Glutamatergic neuron (in vitro differentiated cells): ENCODE measurements at regions not wholly inside any gene's neighbourhood (a gene's known extent, or its start where the extent isn't known, plus 50 kb on each side); places are given as distances from the start of the nearest gene placed in this dataset.

Source experiments
- DNase-seq: peaks from one replicate; pipeline ENCODE4 v3.0.0; 2022
- H3K27ac Mint-ChIP-seq: one replicate; pipeline ENCODE4 v1.8.0; 2020; ENCODE audit warnings: mild to moderate bottlenecking, mixed read lengths, inconsistent platforms; ENCODE audit not compliant: unreplicated experiment
- H3K27me3 Mint-ChIP-seq: one replicate; pipeline ENCODE4 v1.8.0; 2020; ENCODE audit warnings: mild to moderate bottlenecking, moderate library complexity, mixed read lengths, inconsistent platforms; ENCODE audit not compliant: unreplicated experiment
- H3K36me3 Mint-ChIP-seq: one replicate; pipeline ENCODE4 v1.8.0; 2020; ENCODE audit warnings: mild to moderate bottlenecking, mixed read lengths, inconsistent platforms; ENCODE audit not compliant: unreplicated experiment
- H3K4me1 Mint-ChIP-seq: one replicate; pipeline ENCODE4 v1.8.0; 2020; ENCODE audit warnings: mild to moderate bottlenecking, low read depth, mixed read lengths, inconsistent platforms; ENCODE audit not compliant: unreplicated experiment
- H3K4me3 Mint-ChIP-seq: one replicate; pipeline ENCODE4 v1.8.0; 2020; ENCODE audit warnings: mild to moderate bottlenecking, mixed read lengths, inconsistent platforms; ENCODE audit not compliant: unreplicated experiment
- H3K9me3 Mint-ChIP-seq: one replicate; pipeline ENCODE4 v1.8.0; 2020; ENCODE audit warnings: mild to moderate bottlenecking, moderate library complexity, mixed read lengths, inconsistent platforms; ENCODE audit not compliant: unreplicated experiment
- CTCF ChIP-seq: fragments of 200-600 bp; sonication (generic); IDR thresholded peaks from one replicate; pipeline ENCODE4 v1.5.0; 2021; ENCODE audit not compliant: partially characterized antibody, unreplicated experiment

GRCh38 chr13:30093236-30093635, 214.1 kb downstream of the KATNAL1 start:
- Mint-ChIP-seq H3K36me3 (no peaks in the 10 kb centered on the region), H3K4me3 (no peak overlapping the region), H3K27ac (no peak overlapping the region), H3K4me1 (peaks cover 4% of the 10 kb centered on the region), H3K9me3 (peaks cover 3% of the 10 kb centered on the region), H3K27me3 (peaks cover 1% of the 10 kb centered on the region)
- DNase-seq = no peak
- TF ChIP-seq CTCF = no peak

GRCh38 chr13:30091691-30092090, 215.7 kb downstream of the KATNAL1 start:
- H3K27me3 Mint-ChIP-seq = peaks cover 2% of the 10 kb centered on the region
- no peak for DNase-seq
- peaks cover 5% of the 10 kb centered on the region for H3K4me1 Mint-ChIP-seq
- TF ChIP-seq CTCF = no peak
- H3K9me3 Mint-ChIP-seq = peaks cover 4% of the 10 kb centered on the region
- no peak overlapping the region for H3K4me3 Mint-ChIP-seq
- H3K36me3 Mint-ChIP-seq = no peaks in the 10 kb centered on the region
- no peak overlapping the region for H3K27ac Mint-ChIP-seq

GRCh38 chr13:30091035-30091434, 216.3 kb downstream of the KATNAL1 start:
- Mint-ChIP-seq H3K9me3 (peaks cover 5% of the 10 kb centered on the region), H3K27me3 (peaks cover 2% of the 10 kb centered on the region), H3K36me3 (peaks cover 4% of the 10 kb centered on the region), H3K4me3 (no peak overlapping the region), H3K27ac (no peak overlapping the region), H3K4me1 (peaks cover 5% of the 10 kb centered on the region)
- no peak for DNase-seq
- no peak for TF ChIP-seq CTCF

- TF ChIP-seq CTCF = no peak
- peaks cover 17% of the 10 kb centered on the region for H3K36me3 Mint-ChIP-seq
- peaks cover 5% of the 10 kb centered on the region for H3K4me1 Mint-ChIP-seq
Observed at GRCh38 chr13:30088312-30088855, 219.0 kb downstream of the KATNAL1 start.

GRCh38 chr13:30085087-30085486, 222.3 kb downstream of the KATNAL1 start:
- DNase-seq = no peak
- Mint-ChIP-seq H3K4me3 (no peak overlapping the region), H3K27me3 (peaks cover 4% of the 10 kb centered on the region), H3K27ac (no peak overlapping the region), H3K36me3 (peaks cover 18% of the 10 kb centered on the region), H3K4me1 (peaks cover 5% of the 10 kb centered on the region), H3K9me3 (peaks cover 10% of the 10 kb centered on the region)
- TF ChIP-seq CTCF = no peak

More at GRCh38 chr13:30088312-30088855, 219.0 kb downstream of the KATNAL1 start:
- Mint-ChIP-seq H3K4me3 (no peak overlapping the region), H3K27me3 (peaks cover 4% of the 10 kb centered on the region), H3K27ac (peak overlapping the region; percentile 94), H3K9me3 (peaks cover 10% of the 10 kb centered on the region)
- DNase-seq = peak; percentile 35
